Effector memory CD8-positive, alpha-beta T cell (primary cell): ENCODE measurements at regions not wholly inside any gene's neighbourhood (a gene's known extent, or its start where the extent isn't known, plus 50 kb on each side); places are given as distances from the start of the nearest gene placed in this dataset.
"Not testable (repeated sequence)": the region's sequence is repeated elsewhere in the genome, so short reads cannot be mapped to it uniquely, and the experiment has no call there.

ENCODE experiments used
- ATAC-seq: fragments of 150-1000 bp; cut with Tn5 transposase; replicated peaks from 2 replicates; pipeline ENCODE4 v1.10.0; 2021; ENCODE audit warnings: mild to moderate bottlenecking, moderate library complexity
- DNase-seq, 3 experiments: peaks; one replicate each; pipeline ENCODE4 v3.0.0; 2021
- H3K27ac Mint-ChIP-seq, 2 donors: one replicate each; pipeline ENCODE4 v1.8.0; 2022; ENCODE audit warnings: mild to moderate bottlenecking in 2 of 2, mixed read lengths in 2 of 2, moderate library complexity in 2 of 2
- H3K27me3 Mint-ChIP-seq, 2 donors: one replicate each; pipeline ENCODE4 v1.8.0; 2022; ENCODE audit warnings: mixed read lengths in 2 of 2
- H3K36me3 Mint-ChIP-seq: one replicate; pipeline ENCODE4 v1.8.0; 2022; ENCODE audit warnings: mild to moderate bottlenecking, moderate library complexity, mixed read lengths; ENCODE audit not compliant: insufficient read depth
- H3K4me1 Mint-ChIP-seq, 2 donors: one replicate each; pipeline ENCODE4 v1.8.0; 2022; ENCODE audit warnings: low read depth in 2 of 2, mixed read lengths in 2 of 2
- H3K4me3 Mint-ChIP-seq, 2 donors: one replicate each; pipeline ENCODE4 v1.8.0; 2022; ENCODE audit warnings: mild to moderate bottlenecking in 2 of 2, mixed read lengths in 2 of 2, moderate library complexity in 2 of 2
- H3K9me3 Mint-ChIP-seq, 2 donors: one replicate each; pipeline ENCODE4 v1.8.0; 2022; ENCODE audit warnings: mixed read lengths in 2 of 2

DNA sequence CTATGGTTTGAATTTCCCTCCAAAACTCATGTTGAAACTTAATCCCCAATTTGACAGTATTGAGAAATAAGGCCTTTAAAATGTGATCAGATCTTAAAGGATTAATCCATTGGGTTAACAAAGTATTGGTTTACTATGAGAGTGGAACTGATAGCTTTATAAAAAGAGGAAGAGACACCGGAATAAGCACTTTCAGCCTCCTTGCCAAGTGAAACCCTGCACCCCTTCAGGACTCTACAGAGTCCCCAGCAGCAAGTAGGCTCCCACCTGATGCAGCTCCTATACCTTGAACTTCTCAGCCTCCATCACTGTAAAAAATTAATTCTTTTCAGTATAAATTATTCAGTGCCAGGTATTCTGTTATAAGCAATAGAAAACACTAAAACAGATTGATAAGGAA is 348.3 kb downstream of the CGGBP1 start:
- H3K27me3 Mint-ChIP-seq: no peaks in the 10 kb centered on the region
- no peak overlapping the region for H3K27ac Mint-ChIP-seq
- no peaks in the 10 kb centered on the region for H3K4me1 Mint-ChIP-seq
- H3K4me3 Mint-ChIP-seq: no peak overlapping the region
- no peaks in the 10 kb centered on the region for H3K36me3 Mint-ChIP-seq
- peaks cover 2 to 8% of the 10 kb centered on the region in 2 donors for H3K9me3 Mint-ChIP-seq
- no peak for DNase-seq
- no peak for ATAC-seq

DNA sequence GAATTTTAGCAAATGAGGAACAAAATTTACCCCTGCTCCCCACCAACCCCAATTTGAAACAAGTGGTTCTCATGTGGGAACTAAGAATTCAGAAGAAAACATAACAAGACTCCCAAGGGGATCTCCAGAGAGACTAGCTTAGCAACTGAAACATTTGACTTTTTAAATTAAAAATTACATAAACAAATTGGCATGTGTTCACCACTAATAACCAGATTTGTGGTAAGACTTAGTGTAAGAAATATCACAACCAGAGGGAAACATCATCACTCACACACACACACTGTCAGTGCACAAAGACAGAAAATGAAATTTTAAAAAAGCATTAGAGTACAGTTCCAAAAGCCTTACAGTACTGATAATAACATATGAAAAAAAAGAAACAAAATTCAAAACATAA is 348.8 kb downstream of the CGGBP1 start:
- Mint-ChIP-seq H3K27me3 (no peaks in the 10 kb centered on the region), H3K27ac (no peak overlapping the region), H3K4me1 (no peaks in the 10 kb centered on the region), H3K4me3 (no peak overlapping the region), H3K9me3 (peaks cover 2 to 8% of the 10 kb centered on the region in 2 donors), H3K36me3 (no peaks in the 10 kb centered on the region)
- DNase-seq: no peak
- ATAC-seq: no peak

DNA sequence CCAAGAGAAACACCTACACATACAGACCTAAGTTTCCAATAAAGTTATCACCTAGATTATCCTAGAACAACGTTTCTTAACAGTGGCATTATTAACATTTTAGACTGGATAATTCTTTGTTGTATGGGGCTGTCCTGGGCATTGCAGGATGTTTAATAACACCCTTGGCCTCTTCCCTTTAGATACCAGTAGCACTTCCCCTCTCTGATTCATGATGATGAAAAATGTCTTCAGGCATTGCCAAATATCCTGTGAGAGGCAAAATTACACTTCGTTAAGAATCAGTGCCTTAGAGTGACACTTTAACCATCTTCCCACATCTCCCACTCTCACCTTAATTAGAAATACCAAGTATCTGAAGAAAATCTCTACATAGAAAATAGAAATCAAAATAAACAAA is 352.6 kb downstream of the CGGBP1 start:
- peaks cover 2 to 8% of the 10 kb centered on the region in 2 donors for H3K9me3 Mint-ChIP-seq
- H3K4me1 Mint-ChIP-seq: no peaks in the 10 kb centered on the region
- H3K36me3 Mint-ChIP-seq: no peaks in the 10 kb centered on the region
- H3K27ac Mint-ChIP-seq: no peak overlapping the region
- DNase-seq: no peak
- no peak overlapping the region for H3K4me3 Mint-ChIP-seq
- H3K27me3 Mint-ChIP-seq: no peaks in the 10 kb centered on the region
- no peak for ATAC-seq

DNA sequence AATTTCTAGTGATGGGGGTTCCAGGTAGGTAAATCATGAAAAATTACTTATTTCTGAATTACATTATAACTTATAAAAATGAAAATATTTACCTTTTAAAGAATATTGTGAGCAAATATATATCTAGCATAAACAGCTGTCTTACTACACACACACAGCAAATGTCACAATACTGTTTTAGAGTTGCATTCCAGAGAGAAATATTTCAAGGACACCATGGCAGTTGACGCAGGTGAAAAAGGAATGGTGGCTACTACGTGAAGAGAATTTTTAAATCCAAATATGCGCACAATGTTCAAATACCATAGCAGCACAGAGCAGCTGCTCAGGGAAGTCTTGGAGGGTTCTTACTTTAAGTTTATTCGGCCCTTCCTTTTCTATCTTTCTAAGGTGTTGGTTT is 356.2 kb downstream of the CGGBP1 start:
- H3K4me3 Mint-ChIP-seq: no peak overlapping the region
- peaks cover 2 to 8% of the 10 kb centered on the region in 2 donors for H3K9me3 Mint-ChIP-seq
- no peaks in the 10 kb centered on the region for H3K36me3 Mint-ChIP-seq
- no peak overlapping the region for H3K27ac Mint-ChIP-seq
- no peaks in the 10 kb centered on the region for H3K4me1 Mint-ChIP-seq
- no peak for ATAC-seq
- DNase-seq: no peak
- H3K27me3 Mint-ChIP-seq: no peaks in the 10 kb centered on the region

DNA sequence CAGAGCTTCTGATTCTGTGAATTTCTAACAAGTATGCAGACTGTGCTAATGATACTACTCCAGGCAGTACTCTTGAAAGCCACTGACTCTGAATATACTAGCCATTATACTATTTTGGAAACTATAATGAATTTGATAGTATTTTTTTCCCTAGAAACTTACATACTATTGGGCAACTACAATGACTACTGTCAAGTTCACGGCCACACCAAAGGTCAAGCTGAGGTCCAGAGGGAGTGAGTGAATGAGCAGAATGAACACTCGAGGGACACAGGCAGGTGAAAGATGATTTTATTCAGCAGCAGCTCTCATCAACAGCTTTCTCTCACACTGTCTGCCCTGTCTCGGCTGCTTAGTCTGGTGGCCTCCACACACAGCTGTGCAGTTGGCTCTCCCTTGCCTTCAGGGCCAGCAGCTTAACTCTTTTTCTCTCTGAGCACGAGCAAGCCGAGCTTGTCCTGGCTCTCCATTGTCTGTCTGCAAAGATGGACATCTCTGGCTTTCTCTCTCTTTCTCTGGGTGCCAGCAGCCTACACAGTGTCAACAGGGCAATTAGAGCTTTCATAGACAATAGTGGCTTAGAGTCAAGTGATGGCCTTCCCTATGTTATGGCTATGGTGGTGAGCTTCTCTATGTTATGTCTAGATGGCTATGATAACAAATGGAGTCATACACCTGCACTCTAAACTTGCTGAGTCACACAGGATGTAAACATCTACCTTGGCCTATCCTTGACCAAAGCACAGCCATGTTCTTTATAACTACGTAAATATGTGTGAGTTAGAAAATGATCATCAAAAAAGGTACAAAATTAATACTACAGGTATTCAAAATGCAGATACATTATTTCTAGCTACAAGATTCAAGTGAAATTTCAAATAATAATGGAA is 362.4 kb downstream of the CGGBP1 start:
- no peaks in the 10 kb centered on the region for H3K36me3 Mint-ChIP-seq
- no peaks in the 10 kb centered on the region for H3K27me3 Mint-ChIP-seq
- no peak overlapping the region for H3K4me3 Mint-ChIP-seq
- peaks cover 0 to 2% of the 10 kb centered on the region in 2 donors for H3K9me3 Mint-ChIP-seq
- no peak for DNase-seq
- no peak overlapping the region for H3K27ac Mint-ChIP-seq
- ATAC-seq: no peak
- H3K4me1 Mint-ChIP-seq: no peaks in the 10 kb centered on the region

DNA sequence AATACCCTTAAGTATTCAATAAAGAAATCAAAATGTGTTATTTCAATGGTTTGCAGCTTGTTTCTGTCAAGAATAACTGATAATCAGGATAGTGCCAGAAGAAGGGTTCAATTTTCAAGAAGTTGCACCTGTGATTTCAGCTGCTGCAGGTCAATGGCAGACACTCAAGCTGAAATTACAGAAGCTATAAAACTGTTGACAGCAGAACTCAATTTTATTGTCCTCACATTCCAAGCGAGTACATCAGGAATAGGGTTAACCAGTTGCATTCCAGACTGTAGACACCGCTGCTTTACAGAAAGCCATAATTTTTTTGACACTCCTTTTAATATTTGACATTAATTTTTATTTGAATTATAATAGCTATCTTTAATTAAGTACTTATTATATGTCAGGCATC is 364.1 kb downstream of the CGGBP1 start:
- DNase-seq (no peak), ATAC-seq (no peak)
- no peaks in the 10 kb centered on the region for H3K4me1 Mint-ChIP-seq
- no peak overlapping the region for H3K27ac Mint-ChIP-seq
- H3K9me3 Mint-ChIP-seq: peaks cover 0 to 2% of the 10 kb centered on the region in 2 donors
- H3K4me3 Mint-ChIP-seq: no peak overlapping the region
- no peaks in the 10 kb centered on the region for H3K36me3 Mint-ChIP-seq
- H3K27me3 Mint-ChIP-seq: no peaks in the 10 kb centered on the region

DNA sequence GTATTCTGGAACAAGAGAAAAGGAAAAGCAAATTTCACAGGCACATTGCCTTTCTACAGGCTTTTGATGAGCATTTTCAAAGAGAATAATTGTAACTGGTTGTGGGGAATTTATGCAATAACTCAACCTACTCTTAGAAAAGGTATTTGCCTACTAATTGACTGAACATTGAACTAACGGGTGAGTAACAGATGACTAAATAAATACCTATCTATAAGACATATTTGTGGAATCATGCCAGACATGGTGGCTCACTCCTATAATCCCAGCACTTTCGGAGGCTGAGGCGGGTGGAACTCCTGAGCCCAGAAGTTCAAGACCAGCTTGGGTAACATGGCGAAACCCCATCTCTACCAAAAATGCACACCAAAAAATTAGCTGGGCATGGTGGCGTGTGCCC is 367.7 kb downstream of the CGGBP1 start:
- no peak overlapping the region for H3K4me3 Mint-ChIP-seq
- DNase-seq (no peak), ATAC-seq (no peak)

DNA sequence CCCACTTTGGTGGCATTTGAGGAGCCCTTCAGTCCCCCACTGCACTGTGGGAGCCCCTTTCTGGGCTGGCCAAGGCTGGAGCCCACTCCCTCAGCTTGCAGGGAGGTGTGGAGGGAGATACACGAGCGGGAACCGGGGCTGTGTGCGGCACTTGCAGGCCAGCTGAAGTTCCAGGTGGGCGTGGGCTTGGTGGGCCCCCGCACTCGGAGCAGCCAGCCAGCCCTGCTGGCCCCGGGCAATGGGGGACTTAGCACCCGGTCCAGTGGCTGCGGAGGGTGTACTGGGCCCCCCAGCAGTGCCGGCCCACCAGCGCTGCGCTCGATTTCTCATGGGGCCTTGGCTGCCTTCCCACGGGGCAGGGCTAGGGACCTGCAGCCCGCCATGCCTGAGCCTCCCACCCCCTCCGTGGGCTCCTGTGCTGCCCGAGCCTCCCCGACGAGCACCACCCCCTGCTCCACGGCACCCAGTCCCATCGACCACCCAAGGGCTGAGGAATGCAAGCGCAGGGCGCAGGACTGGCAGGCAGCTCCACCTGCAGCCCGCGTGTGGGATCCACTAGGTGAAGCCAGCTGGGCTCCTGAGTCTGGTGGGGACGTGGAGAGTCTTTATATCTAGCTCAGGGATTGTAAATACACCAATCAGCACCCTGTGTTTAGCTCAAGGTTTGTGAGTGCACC is 379.7 kb downstream of the CGGBP1 start:
- not testable (repeated sequence) for ATAC-seq, H3K9me3 Mint-ChIP-seq, H3K4me3 Mint-ChIP-seq, DNase-seq, H3K27ac Mint-ChIP-seq, H3K27me3 Mint-ChIP-seq, H3K36me3 Mint-ChIP-seq, H3K4me1 Mint-ChIP-seq

More for the DNA sequence above, 367.7 kb downstream of the CGGBP1 start:
- no peaks in the 10 kb centered on the region for H3K36me3 Mint-ChIP-seq
- H3K27me3 Mint-ChIP-seq: no peaks in the 10 kb centered on the region
- H3K4me1 Mint-ChIP-seq: no peaks in the 10 kb centered on the region
- H3K27ac Mint-ChIP-seq: no peak overlapping the region
- no peaks in the 10 kb centered on the region for H3K9me3 Mint-ChIP-seq

DNA sequence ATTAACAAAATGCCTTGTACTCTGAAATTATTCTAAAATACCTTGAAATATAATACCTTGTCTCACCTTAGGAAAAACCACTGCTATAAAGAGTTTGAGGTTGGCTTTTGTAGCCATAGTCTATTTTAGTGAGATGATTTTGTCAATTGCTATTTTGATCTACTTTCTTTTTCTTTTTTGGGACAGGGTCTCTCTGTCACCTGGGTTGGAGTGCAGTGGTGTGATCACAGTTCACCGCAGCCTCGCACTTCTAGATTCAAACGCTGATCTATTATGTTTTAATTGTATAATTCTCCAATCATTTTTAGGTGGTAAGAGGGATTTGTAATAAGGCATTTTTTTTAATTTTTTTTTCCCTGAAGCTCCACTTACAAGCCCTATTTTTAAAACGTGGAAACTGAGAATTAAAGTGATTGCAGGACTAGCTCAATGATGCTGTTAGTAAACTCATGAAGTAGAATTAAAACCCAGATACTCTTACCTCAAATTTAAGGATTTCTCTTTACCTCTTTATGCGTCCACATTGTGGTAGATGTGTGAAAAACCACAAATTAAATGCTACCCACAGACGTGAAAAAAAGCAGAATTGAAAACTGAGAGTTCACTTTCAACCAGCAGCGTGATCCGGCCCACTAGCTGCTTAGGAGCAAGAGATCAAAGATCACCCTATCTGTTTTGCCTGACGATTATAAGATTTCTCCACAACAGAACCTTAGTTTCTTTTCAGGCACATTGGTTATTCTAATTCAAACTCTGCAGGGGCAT is 384.2 kb downstream of the CGGBP1 start:
- ATAC-seq (no peak), DNase-seq (no peak)
- no peaks in the 10 kb centered on the region for H3K4me1 Mint-ChIP-seq
- no peaks in the 10 kb centered on the region for H3K36me3 Mint-ChIP-seq
- no peaks in the 10 kb centered on the region for H3K27me3 Mint-ChIP-seq
- H3K9me3 Mint-ChIP-seq: peaks cover 0 to 6% of the 10 kb centered on the region in 2 donors
- H3K27ac Mint-ChIP-seq: no peak overlapping the region
- no peak overlapping the region for H3K4me3 Mint-ChIP-seq

DNA sequence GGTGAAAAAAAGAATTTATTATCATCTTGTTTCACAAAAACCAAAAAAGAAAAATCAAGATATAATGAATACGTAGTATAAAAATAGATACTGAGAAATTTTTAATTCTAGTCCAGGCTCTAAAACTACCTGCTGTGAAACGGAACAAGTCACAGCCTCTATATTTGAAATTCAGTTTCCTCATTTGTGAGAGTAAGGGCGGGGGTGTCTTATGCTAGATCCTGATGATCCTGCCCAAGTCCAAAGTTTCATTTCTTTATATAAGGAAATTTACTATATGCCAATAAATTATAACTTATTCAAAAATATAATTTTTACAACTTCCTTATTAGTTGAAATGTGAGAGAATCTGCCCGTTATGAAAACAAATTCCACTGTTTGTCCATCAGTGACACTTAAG is 385.7 kb downstream of the CGGBP1 start:
- Mint-ChIP-seq H3K36me3 (no peaks in the 10 kb centered on the region), H3K4me3 (no peak overlapping the region)
- ATAC-seq: no peak

DNA sequence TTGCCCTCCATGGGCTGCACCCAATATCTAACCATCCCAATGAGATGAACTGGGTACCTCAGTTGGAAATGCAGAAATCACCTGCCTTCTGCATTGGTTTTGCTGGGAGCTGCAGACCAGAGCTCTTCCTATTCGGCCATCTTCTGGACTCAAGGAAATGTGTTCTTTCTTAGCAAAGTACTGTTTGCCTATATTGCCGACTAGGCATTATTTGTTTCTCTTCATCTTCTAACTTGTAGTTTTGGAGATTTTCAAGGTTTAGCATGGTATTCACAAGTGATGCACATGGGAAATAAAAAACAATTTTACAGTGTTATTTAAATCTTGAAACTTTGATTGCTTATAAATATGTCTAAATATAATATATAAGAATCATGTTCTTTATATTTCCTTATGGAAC is 377.8 kb upstream of the POU1F1 start:
- Mint-ChIP-seq H3K4me1 (no peaks in the 10 kb centered on the region), H3K36me3 (no peaks in the 10 kb centered on the region), H3K27ac (no peak overlapping the region), H3K4me3 (no peak overlapping the region), H3K27me3 (no peaks in the 10 kb centered on the region), H3K9me3 (peaks cover 1 to 7% of the 10 kb centered on the region in 2 donors)
- no peak for ATAC-seq
- DNase-seq: no peak

More for the DNA sequence above, 385.7 kb downstream of the CGGBP1 start:
- Mint-ChIP-seq H3K4me1 (no peaks in the 10 kb centered on the region), H3K9me3 (peaks cover 0 to 6% of the 10 kb centered on the region in 2 donors), H3K27ac (no peak overlapping the region), H3K27me3 (no peaks in the 10 kb centered on the region)
- DNase-seq: no peak

DNA sequence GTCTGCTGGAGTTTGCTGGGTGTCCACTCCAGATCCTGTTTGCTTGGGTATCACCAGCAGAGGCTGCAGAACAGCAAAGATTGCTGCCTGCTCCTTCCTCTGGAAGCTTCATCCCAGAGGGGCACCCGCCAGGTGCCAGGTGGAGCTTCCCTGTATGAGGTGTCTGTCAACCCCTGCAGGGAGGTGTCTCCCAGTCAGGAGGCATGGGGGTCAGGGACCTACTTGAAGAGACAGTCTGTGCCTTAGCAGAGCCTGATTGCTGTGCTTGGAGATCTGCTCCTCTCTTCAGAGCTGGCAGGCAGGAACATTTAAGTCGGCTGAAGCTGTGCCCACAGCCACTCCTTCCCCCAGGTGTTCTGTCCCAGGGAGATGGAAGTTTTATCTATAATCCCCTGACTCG is 376.8 kb upstream of the POU1F1 start:
- not testable (repeated sequence) for H3K27ac Mint-ChIP-seq, H3K9me3 Mint-ChIP-seq, ATAC-seq, H3K27me3 Mint-ChIP-seq, H3K36me3 Mint-ChIP-seq, H3K4me1 Mint-ChIP-seq, H3K4me3 Mint-ChIP-seq, DNase-seq

DNA sequence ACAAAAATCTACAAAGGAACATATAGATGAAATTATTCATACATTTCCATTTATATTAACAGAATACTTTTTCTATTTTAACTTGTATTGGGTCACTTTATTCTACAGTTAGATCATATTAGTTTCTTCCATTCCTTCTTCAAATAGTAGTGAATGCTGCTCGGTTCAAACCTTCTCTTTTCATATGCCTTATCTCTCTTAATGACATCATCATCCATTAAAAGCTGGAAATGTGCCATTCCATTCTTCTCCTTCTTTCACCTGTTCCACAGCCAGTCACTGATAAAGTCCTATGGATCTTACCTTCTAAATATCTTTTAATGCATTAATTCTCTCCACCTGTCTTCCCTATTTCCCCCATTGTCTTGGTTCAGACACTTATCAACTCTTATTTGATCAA is 358.0 kb upstream of the POU1F1 start:
- no peaks in the 10 kb centered on the region for H3K36me3 Mint-ChIP-seq
- no peak overlapping the region for H3K27ac Mint-ChIP-seq
- no peak for DNase-seq
- no peaks in the 10 kb centered on the region for H3K4me1 Mint-ChIP-seq
- peaks cover 6 to 14% of the 10 kb centered on the region in 2 donors for H3K9me3 Mint-ChIP-seq
- H3K4me3 Mint-ChIP-seq: no peak overlapping the region
- no peaks in the 10 kb centered on the region for H3K27me3 Mint-ChIP-seq
- no peak for ATAC-seq
